Stimulated activated CD8-positive, alpha-beta memory T cell treated with anti-CD3 and anti-CD28 coated beads, Interleukin-4, amount 100 ng/mL, for 48 hours (primary cell): ENCODE measurements at regions not wholly inside any gene's neighbourhood (a gene's known extent, or its start where the extent isn't known, plus 50 kb on each side); places are given as distances from the start of the nearest gene placed in this dataset.

Experiments used
- DNase-seq: peaks from one replicate; pipeline ENCODE4 v3.0.0-alpha.2; 2020

- no peak for DNase-seq
These were observed 136.1 kb downstream of the PAPOLA start for GRCh38 chr14:96638041-96638855.

DNA sequence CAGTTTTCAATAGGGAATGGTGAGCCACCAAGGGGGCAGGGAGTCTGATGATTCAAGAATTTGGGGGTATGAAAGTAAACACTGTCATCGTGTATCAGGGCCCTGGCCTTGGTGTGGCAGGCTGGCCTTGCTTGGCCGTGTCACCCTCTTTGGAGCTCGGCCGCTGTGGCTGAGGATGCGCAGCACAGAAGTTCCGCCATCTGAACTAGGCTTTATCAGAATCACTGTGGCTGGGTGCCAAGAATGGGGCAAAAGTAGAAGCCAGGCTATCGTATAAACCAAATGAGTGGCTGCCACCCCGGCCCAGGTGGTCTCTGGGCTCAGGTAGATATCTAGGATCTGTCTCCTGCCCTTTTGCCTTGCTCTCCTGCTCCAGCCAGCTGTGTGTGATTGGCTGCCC lies 137.4 kb downstream of the PAPOLA start:
- DNase-seq: no peak

- no peak for DNase-seq
These were observed 146.5 kb downstream of the PAPOLA start for GRCh38 chr14:96648506-96649326.

GRCh38 chr14:96649327-96649601 lies 147.1 kb downstream of the PAPOLA start:
- no peak for DNase-seq

DNA sequence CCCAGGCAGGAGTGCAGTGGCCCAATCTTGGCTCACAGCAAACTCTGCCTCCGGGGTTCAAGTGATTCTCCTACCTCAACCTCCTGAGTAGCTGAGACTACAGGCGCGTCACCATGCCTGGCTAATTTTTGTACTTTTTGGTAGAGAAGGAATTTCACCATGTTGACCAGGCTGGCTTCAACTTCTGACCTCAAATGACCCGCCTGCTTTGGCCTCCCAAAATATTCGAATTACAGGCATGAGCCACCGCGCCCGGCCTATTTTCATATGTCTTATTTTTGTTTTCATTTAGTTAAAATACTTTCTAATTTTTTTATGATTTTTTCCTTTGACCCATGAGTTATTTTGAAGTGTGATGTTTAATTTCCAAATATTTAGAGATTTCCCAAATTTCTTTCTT lies 143.6 kb upstream of the VRK1 start:
- no peak for DNase-seq

DNA sequence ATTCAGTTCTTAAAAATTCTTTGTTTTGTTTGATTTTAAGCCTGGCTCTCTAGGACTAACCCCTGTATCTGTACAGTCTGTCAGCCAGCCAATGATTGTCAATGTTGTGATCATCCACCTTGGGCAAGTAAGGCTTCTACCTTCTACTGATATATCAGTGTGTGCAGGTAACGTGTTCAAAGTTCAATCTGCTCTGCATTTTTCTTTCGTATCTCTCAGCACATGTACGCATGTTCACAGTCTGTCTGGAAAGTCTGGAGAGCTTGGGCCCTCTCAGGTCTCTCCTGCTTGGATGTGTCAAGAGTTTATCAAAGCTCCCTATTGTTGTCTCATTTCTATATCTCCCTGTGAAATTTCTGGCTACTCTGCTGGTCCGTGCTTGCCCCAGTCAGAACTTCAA lies 138.6 kb upstream of the VRK1 start:
- no peak for DNase-seq

GRCh38 chr14:96660123-96660522 lies 137.1 kb upstream of the VRK1 start:
- no peak for DNase-seq

DNA sequence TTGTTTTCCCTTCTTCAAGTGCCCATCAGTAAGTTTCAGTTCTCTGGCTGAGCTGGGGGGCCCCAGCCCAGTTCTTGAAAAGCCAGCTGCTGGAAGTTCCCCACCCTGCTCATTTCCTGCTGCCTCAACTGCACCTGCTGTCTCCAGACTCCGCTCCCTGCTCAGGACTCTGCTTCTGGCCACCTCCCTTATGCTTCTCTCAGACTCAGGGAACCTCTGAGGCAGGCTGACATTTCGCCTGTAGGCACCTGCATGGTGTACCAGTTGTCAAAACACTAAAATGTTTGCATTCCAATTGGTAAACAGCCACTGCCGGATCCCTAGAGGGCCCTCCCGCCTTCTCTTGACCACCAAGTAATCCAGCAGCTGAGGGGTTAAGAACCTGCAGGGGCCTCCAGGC lies 136.5 kb upstream of the VRK1 start:
- DNase-seq: no peak

DNA sequence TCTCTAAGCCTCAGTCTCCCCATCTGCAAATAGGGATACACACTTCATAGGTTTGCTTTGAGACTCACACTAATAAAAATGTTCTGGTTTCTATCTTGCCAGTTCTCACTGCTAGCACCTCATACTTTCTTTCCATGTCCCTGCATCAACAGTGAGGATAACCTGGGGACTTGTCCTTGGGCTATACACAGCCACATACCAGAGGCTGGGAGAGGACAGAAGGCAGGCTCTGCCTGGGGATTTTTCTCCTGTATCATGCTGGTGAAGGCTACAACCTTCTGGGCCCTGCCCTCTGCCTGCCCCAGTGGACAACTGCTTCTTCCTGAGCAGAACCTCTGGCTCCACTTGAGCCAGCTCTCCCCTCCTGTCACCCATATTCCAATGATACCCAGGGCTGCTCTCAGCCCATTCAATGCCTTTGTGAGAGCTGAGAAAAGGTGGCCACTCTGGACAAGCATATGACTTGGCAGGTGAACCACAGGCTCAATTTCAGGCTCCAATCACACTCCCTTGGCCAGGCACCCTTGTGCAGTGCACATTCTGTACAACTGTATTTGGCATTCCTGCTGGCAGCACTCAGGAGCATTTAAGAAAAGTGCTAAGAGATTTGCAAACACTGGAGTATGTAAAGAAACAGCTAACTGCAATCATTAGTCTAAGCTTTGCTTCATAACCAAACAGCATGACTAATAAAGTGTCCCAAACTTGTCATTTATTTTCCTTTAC lies 135.8 kb upstream of the VRK1 start:
- DNase-seq: no peak

GRCh38 chr14:96662116-96662970 lies 134.8 kb upstream of the VRK1 start:
- no peak for DNase-seq

DNA sequence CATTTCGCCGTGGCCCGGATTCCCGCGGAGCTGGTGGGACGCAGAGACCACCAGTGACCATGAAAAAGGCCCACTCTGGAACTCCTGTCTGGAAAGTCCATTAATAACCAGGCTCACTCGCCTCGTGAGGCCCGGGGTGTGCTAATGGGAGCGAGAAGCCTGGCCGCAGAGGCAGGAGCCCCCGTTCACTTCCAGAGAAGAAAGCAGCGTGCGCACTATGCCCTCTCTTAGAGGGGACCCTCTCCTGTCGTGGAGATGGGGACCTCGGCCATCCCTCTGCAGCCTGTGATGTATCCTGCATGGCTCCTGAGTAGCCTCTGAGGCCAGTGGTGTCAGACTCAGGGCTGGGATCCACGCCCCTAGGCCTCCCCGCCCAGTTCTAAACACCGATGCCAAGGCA lies 134.1 kb upstream of the VRK1 start:
- DNase-seq: no peak

DNA sequence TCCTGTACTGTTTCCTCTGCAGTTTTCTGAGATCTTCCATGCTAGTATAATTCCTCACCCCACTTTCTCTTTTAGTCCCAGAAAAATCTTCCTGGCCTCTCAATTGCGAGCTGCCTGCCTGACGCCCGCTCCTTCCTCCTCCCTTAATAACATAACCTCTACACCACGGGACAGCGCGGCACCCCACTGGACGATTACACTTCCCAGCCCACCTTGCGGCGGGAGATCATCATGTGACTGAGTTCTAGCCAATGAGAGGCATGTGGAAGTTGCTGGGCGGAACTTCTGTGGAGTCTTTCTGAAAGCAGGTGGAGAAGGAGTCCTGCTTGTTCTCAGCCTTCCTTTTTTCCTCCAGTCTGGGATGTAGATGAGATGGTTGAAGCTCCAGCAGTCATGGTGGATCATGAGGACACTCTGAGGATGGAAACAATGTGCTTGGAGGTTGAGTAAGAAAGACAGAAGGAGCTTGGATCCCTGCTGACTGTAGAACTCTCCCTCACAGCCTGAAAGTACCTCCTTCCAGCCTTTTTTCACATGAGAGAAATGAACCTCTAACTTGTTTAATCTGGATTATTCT lies 133.6 kb upstream of the VRK1 start:
- no peak for DNase-seq

DNA sequence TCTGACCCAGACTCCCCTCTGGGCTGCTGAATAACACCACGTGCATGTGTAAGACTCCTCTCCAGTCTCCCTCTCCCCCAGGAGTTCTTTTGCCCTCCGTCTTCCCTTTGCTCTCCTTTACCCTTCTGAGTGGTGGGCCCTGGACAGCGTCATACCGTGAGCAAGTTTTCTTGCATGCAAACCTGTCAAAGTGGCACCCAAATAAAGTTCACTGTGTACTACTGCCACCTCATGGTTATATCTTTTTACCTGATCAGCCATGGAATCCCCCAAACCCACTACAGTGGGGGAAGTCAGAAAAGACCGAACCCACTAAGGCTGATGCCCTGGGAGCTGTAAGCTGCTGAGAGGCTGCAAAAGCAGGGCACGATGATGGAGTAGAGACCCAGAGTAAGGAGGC lies 131.1 kb upstream of the VRK1 start:
- DNase-seq: no peak

DNA sequence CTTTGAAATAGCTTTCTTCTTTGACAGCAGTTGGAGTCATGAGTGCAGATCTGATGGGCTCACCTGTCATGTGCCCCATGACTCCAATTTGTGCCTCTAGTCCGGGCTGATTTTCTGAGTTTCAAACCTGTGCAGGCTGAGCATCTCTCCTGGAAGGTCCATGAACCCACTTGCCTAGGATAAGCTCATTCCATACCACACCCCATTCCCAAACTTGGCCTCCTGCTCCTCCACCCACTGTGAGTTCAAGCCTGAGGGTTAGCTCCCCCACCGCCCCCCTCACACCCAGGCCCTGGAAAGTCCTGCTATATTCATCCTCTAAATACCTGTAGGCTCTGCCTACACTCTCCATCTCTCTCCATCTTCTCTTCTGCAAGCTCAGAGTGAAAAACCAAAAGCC lies 126.8 kb upstream of the VRK1 start:
- no peak for DNase-seq

- no peak for DNase-seq
These were observed 126.0 kb upstream of the VRK1 start for GRCh38 chr14:96671218-96671617.

GRCh38 chr14:96673706-96674105 lies 123.5 kb upstream of the VRK1 start:
- no peak for DNase-seq

DNA sequence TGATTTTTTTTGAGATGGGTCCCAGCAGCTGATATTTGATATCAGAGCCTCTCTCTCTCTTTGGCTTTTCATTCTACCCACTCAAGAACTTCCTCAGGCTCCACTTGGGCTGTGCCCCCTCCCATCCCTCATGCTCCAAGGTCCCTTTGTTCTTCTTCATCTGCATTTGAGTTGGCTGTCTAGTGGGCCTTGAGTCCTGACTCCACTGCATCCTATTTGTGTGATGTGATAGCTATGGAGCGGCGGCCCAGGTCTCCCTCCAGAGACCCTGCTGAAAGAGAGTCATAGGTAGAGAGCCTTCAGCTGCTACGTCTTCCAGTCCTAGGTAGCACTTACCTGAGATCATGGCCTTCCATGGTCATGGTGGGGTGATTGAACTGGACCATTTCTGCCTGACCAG lies 123.1 kb upstream of the VRK1 start:
- DNase-seq: no peak

DNA sequence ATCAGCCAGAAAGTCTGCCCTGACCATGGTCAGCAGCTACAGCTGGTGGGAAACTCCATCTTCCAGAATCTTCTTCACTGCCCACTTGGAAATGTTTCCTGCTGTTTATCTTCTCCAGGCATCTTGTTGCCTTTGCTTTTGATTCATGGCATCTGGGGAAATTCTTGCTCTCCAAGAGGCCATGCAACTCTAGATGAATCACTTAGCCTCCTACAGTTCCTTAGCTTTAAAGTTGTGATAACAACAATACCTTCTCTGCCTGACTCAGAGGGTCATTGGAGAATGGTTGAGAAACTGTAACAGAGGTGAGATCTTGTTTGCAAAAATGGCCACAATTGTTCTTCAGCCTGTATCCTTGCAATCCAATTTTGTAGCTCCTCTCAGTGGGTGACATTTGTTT lies 121.0 kb upstream of the VRK1 start:
- DNase-seq: no peak

DNA sequence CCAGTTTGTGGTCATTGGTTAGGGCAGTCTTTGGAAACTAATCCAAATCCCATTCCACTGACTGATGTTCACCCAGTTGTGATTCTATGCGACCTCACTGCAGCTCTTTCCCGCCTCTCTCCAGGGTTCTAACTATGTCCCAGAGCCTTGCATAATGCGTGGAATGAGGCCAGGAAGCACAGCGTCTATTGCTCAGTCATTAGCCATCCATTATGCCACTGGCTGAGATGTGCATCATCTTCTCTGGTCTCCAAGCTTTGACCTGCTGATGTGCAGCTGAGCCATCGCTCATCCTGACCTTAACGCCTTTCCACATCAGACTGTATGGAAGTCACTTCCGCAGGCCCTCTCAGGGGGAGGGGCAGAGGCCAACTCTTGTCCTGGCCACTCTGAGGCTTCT lies 115.4 kb upstream of the VRK1 start:
- DNase-seq: no peak

DNA sequence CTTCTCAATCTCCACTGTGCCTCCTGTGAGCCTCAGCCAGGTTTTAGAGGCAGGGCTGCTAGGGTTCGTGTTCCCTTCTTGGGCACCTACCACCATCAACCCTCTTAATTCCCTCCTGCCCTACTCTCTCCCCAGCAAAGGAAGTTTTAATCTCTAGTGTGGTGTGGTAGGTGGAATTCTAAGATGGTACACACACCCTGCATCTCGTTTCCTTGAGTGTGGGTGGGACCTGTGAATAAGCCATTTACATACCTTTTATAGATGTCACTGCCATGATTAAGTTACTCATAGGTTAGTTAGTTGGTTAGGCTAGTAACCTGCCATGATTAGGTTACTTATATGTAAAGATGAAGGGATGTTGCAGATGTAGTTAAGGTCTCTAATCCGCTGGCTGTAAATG lies 114.8 kb upstream of the VRK1 start:
- no peak for DNase-seq

DNA sequence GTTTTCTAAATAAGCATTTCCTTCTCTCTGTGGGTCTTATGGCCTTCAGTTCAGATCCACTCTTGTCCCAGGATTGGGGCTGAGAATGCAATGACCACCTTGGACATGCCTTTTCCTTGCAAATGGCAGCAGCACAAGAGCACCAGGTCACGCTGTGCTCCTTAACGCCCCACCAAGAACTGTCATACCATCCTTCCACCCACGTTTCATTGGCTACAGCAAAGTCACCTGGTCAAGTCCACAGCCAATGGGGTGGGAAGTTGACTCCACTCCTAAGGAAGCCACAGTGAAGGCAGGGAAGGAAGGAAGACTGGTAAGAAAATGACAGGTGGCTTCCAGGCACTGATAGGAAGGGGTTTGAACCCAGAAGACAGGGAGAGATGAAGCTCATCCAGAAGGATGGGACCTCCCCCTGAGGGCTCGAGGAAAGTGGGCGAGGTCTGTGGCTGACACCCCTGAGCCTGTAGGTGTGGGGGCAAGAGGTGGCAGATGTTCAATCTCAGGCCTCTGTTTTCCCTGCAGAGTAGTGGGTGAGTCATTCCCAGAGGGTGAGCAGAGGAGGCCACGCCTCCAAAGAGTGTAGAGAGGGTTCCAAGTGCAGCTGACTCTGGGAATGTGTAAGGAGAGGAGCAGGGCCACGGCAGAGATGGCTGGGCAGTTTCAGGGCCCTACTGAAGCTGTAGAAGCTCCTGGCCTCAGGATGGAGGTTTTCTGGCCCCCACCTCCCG lies 113.5 kb upstream of the VRK1 start:
- no peak for DNase-seq

DNA sequence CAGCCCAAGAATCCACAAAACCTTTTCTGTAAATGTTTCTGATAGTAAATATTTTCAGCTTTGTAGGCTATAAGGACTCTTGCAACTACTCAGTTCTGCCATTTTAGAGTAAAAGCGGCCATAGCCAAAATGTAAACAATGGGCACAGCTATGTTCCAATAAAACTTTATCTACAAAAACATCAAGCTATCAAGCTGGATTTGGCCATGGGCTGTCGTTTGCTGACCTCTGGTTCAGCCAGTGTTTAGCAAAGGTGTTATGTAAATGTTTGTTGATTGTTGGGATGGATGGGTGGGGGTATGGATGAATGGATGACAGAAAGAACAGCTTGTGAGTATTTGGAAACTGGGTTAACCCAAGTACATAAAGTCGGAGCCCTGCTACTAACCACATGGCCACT lies 111.1 kb upstream of the VRK1 start:
- no peak for DNase-seq
